ENCODE measurements at regions not wholly inside any gene's neighbourhood (a gene's known extent, or its start where the extent isn't known, plus 50 kb on each side); places are given as distances from the start of the nearest gene placed in this dataset.

DNA sequence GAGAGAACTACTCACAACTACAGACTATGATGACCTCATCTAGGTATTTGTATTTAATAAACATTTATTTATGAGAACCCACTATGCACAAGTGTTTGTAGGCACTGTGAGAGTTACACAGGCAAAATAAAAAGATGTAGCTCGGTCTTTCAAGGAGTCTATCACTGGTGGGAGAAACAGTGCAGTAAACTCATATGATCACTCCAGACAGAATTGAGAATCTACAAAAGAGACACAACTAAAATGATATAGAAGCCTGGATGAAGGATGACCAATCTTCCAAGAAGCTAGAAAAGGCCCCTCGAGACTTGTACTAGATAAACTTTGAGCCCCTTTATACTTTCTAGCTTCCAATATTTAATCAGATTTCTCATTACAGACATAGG is 70.2 kb upstream of the ZBTB20 start:
- no peaks in the 10 kb centered on the region for H3K9me3 ChIP-seq
- DNase-seq (no peak), ATAC-seq (no peak)
- TF ChIP-seq, protein P1, sequence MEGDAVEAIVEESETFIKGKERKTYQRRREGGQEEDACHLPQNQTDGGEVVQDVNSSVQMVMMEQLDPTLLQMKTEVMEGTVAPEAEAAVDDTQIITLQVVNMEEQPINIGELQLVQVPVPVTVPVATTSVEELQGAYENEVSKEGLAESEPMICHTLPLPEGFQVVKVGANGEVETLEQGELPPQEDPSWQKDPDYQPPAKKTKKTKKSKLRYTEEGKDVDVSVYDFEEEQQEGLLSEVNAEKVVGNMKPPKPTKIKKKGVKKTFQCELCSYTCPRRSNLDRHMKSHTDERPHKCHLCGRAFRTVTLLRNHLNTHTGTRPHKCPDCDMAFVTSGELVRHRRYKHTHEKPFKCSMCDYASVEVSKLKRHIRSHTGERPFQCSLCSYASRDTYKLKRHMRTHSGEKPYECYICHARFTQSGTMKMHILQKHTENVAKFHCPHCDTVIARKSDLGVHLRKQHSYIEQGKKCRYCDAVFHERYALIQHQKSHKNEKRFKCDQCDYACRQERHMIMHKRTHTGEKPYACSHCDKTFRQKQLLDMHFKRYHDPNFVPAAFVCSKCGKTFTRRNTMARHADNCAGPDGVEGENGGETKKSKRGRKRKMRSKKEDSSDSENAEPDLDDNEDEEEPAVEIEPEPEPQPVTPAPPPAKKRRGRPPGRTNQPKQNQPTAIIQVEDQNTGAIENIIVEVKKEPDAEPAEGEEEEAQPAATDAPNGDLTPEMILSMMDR (IDR thresholded peaks at IDR 0.05): no peak
- no peaks in the 10 kb centered on the region for H3K27me3 ChIP-seq
- no peak overlapping the region for H3K4me3 ChIP-seq
- H3K27ac ChIP-seq: no peak overlapping the region
- intact Hi-C loops (cut with DNase I): loop anchor here in 1 of 2 donors (10.0 kb wide), 2 partner anchors 478 to 598 kb away; no protein-coding TSS in a partner anchor
- H3K36me3 ChIP-seq: no peaks in the 10 kb centered on the region
- peaks cover 0 to 9% of the 10 kb centered on the region in 2 donors for H3K4me1 ChIP-seq

DNA sequence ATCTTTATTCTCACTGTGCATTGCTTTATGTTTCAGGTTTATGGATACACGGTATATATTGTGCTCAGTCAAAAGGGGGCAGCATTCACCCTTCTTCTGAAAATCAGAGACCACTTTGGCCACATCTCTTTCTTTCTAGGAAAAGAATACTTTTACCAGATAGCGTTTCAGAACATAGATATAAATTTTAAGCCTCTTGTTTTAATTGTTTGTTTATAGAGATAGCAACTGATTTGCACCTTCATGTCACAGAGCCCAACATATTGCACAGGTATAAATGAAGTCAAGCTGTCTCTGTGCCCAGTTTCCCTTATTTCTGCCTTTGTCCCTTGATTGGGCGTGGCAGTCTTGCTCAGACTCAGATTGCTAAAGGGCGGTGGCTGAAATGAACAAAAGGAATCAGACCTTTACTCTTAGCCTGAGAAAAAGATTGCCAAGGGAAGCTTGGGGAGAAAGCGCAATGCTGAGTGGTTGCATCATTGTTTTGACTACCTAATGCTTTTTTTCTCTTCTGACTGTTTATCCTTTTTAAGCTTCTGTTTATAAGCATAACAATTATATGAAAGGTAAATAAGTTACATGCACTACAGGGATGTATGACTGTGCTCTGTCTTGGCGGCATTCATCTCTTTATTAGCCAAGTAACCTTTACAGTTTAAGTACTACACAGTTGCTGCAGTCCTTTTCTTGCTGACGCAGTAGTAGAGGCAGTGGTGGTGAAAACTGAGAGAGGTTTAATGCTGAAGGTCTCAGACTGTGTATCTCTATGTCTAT is 70.8 kb upstream of the ZBTB20 start:
- DNase-seq: peak in 2 of 4 donors; percentile 46 to 76
- Histone ChIP-seq H3K4me1 (peaks cover 0 to 9% of the 10 kb centered on the region in 2 donors), H3K9me3 (no peaks in the 10 kb centered on the region), H3K4me3 (no peak overlapping the region), H3K27me3 (no peaks in the 10 kb centered on the region), H3K27ac (peak overlapping the region in 1 of 2 donors; percentile 47), H3K36me3 (no peaks in the 10 kb centered on the region)
- TF ChIP-seq, protein P1 (IDR thresholded peaks at IDR 0.05): peak; percentile 45 to 47
- intact Hi-C loops (cut with DNase I): loop anchor here in 1 of 2 donors (10.0 kb wide), 2 partner anchors 477 to 597 kb away; no protein-coding TSS in a partner anchor
- peak; percentile 88 for ATAC-seq

- H3K4me3 ChIP-seq: no peak overlapping the region
- intact Hi-C loops (cut with DNase I): loop anchor here in 1 of 2 donors (10.0 kb wide), 2 partner anchors 476 to 596 kb away; no protein-coding TSS in a partner anchor
- no peak for ATAC-seq
- H3K4me1 ChIP-seq: peaks cover 0 to 9% of the 10 kb centered on the region in 2 donors
- no peaks in the 10 kb centered on the region for H3K27me3 ChIP-seq
- no peaks in the 10 kb centered on the region for H3K9me3 ChIP-seq
- no peak overlapping the region for H3K27ac ChIP-seq
- no peak for DNase-seq
- TF ChIP-seq, protein P1 (IDR thresholded peaks at IDR 0.05): no peak
- H3K36me3 ChIP-seq: no peaks in the 10 kb centered on the region
Observed at GRCh38 chr3:115218859-115219258, 71.8 kb upstream of the ZBTB20 start.

DNA sequence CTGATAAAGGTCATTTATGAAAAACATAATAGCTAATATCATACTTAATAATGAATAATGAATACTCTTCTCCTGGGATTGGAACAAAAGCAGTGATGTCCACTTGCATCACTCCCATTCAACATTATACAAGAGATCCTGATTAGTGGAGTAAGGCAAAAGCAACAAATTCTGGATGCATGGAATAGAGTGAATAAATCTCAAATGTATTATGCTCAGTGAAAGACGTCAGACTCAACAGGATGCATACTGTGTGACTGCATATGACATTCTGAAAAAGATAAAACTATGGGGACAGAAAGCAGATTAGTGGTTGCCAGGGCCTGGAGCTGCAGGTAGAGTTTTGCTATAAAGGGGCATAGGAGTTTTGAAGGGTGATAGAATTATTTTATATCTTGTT is 77.6 kb upstream of the ZBTB20 start:
- intact Hi-C loops (cut with DNase I): no loop called here
- DNase-seq (no peak), ATAC-seq (no peak)
- H3K27me3 ChIP-seq: no peaks in the 10 kb centered on the region
- TF ChIP-seq, protein P1 (IDR thresholded peaks at IDR 0.05): no peak
- H3K9me3 ChIP-seq: no peaks in the 10 kb centered on the region
- H3K36me3 ChIP-seq: no peaks in the 10 kb centered on the region
- H3K27ac ChIP-seq: no peak overlapping the region
- H3K4me3 ChIP-seq: no peak overlapping the region
- H3K4me1 ChIP-seq: no peaks in the 10 kb centered on the region

DNA sequence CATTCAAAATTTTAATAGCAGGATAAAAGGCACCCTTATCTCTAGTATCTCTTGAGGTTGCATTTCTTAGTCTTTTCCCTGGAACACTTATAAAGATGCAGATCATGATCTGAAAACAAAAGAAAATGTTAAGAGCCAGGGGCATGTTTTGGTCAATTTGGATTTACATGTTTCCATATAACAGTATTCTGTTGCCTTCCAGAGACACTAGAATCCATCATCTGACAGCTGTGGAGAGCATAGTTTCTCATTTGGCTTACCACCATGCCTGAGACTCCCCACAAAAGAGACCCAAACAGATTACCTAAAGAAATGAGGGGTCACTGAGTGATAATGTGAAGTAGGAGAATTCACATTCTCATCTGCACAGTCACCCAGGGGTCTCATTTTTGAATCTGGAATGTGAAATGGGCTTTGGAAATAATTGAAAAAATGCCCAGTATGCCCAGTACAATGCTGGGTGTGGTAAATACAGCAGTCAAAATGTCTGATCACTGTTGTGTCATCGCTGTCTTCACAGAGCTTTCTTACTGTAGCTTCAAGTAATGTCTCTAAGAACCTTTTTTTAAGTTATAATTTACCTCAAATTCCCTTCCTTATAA is 79.9 kb upstream of the ZBTB20 start:
- no peaks in the 10 kb centered on the region for H3K9me3 ChIP-seq
- ATAC-seq (no peak), DNase-seq (no peak)
- H3K27me3 ChIP-seq: no peaks in the 10 kb centered on the region
- intact Hi-C loops (cut with DNase I): no loop called here
- H3K36me3 ChIP-seq: no peaks in the 10 kb centered on the region
- no peak overlapping the region for H3K4me3 ChIP-seq
- H3K4me1 ChIP-seq: no peaks in the 10 kb centered on the region
- TF ChIP-seq, protein P1 (IDR thresholded peaks at IDR 0.05): no peak
- H3K27ac ChIP-seq: no peak overlapping the region
